ENCODE measurements at regions not wholly inside any gene's neighbourhood (a gene's known extent, or its start where the extent isn't known, plus 50 kb on each side); places are given as distances from the start of the nearest gene placed in this dataset.

- TF ChIP-seq POLR2AphosphoS5 (IDR thresholded peaks at IDR 0.05; ENCODE audit: borderline replicate concordance, low read depth, low read length) (no peak), FOXP2 (optimal IDR thresholded peaks at IDR 0.05; ENCODE audit: control extremely low read depth, extremely low read length, insufficient read depth) (no peak)
These were observed 1697.9 kb downstream of the PCDH9 start for GRCh38 chr13:65532231-65532630.
